Keratinocyte (primary cell): ENCODE measurements at regions not wholly inside any gene's neighbourhood (a gene's known extent, or its start where the extent isn't known, plus 50 kb on each side); places are given as distances from the start of the nearest gene placed in this dataset.

Source experiments
- EZH2 ChIP-seq: IDR thresholded peaks from one replicate; pipeline ENCODE4 v1.6.1; 2012; ENCODE audit warnings: inconsistent platforms, mild to moderate bottlenecking, low read length, moderate library complexity
- TF ChIP-seq, protein P1 (sequence below), 3 experiments: IDR thresholded peaks in 1 of 3; conservative IDR thresholded peaks in 1 of 3; optimal IDR thresholded peaks in 1 of 3; 2 replicates in 2 of 3; 3 replicates in 1 of 3; pipeline versions ENCODE3 to v1.5.1; 2011; ENCODE audit warnings: low read length in 3 of 3, mild to moderate bottlenecking in 3 of 3, moderate library complexity in 2 of 3, control low read depth in 1 of 3, inconsistent platforms in 1 of 3; ENCODE audit not compliant: insufficient read depth in 2 of 3; ENCODE audit errors: extremely low read depth in 1 of 3

DNA sequence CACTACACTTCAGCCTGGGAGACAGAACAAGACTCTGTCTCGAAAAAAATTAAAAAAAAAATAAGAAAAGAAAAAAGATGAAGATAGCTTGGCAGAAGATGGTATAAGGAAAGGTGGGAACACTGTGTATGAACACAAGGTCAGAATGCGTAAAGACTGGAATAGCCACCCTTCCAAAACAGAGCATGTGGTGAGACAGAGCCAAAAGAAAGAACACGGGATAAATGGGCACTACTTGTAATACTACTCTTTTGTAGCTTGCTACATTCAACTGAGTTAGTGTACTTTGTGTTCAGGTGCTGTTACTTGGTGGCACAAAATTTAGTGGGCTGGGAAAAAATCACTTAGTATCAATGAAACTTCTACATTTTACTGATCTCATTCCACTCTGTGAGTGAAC is 628.6 kb upstream of the KIRREL3 start:
- TF ChIP-seq EZH2, result no peak
- TF ChIP-seq, protein P1, sequence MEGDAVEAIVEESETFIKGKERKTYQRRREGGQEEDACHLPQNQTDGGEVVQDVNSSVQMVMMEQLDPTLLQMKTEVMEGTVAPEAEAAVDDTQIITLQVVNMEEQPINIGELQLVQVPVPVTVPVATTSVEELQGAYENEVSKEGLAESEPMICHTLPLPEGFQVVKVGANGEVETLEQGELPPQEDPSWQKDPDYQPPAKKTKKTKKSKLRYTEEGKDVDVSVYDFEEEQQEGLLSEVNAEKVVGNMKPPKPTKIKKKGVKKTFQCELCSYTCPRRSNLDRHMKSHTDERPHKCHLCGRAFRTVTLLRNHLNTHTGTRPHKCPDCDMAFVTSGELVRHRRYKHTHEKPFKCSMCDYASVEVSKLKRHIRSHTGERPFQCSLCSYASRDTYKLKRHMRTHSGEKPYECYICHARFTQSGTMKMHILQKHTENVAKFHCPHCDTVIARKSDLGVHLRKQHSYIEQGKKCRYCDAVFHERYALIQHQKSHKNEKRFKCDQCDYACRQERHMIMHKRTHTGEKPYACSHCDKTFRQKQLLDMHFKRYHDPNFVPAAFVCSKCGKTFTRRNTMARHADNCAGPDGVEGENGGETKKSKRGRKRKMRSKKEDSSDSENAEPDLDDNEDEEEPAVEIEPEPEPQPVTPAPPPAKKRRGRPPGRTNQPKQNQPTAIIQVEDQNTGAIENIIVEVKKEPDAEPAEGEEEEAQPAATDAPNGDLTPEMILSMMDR (optimal IDR thresholded peaks at IDR 0.05 in 1 of 3, IDR thresholded peaks at IDR 0.05 in 1 of 3, conservative IDR thresholded peaks at IDR 0.05 in 1 of 3; ENCODE audit: extremely low read depth in 1 of 3, insufficient read depth in 2 of 3, low read length in 3 of 3), result no peak
